ENCODE measurements at regions not wholly inside any gene's neighbourhood (a gene's known extent, or its start where the extent isn't known, plus 50 kb on each side); places are given as distances from the start of the nearest gene placed in this dataset.

DNA sequence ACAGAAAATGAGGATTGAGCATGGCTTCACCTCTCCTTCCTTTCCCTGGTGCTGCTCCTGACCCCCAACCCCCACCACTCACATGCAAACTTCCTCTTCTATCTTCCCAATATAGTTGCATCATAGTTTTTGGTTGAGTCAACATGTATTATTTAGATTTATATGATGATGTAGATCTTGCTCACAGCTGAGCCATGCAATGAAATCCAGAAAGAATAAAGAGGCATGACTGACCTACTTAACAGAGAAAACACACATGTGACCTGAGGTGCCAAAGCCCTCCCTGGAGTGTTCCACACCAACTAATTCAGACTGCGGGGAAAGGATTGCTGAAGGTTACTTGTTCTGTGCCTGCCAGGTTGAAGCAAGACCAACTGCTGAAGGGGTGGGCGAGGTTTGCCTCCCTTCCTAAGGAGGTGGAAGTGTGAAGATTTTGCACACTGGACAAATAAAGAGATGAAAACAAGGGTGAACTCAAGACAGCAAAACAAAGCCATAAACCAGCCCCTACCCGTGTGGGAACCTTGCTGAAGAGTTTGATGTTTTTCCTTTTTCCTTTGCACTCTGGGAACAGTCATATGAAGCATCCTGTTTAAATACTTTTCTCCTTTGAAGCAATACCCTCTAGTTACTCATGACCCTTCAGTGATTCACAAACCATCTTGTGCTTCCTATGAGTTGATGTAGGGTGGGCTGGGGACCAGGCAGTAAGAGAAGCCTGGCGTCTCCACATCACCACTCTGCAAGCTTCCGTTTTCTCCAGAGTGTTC, 155.2 kb upstream of the UBE2E1 start:
- no peak overlapping the region for H3K4me3 ChIP-seq
- 70 to 77% methylated on average over 5 of the region's 5 CpGs for WGBS, 2 donors
- DNase-seq (no peak), ATAC-seq (no peak)
- peaks cover 11% of the 10 kb centered on the region for H3K4me1 ChIP-seq
- no peaks in the 10 kb centered on the region for H3K9me3 ChIP-seq
- H3K36me3 ChIP-seq (replicated peaks in 1 of 2; ENCODE audit: insufficient read depth in 1 of 2, low read depth in 2 of 2), result no peaks in the 10 kb centered on the region
- TF ChIP-seq POLR2A (IDR thresholded peaks at IDR 0.05) (no peak), CTCF (IDR thresholded peaks at IDR 0.05) (no peak)
- intact Hi-C loops (cut with DNase I), result no loop called here
- H3K27me3 ChIP-seq, result no peaks in the 10 kb centered on the region
- no peak overlapping the region for H3K27ac ChIP-seq

GRCh38 chr3:23653647-23654525, 151.9 kb upstream of the UBE2E1 start:
- intact Hi-C loops (cut with DNase I), result no loop called here
- DNase-seq, result no peak
- H3K9me3 ChIP-seq, result no peaks in the 10 kb centered on the region
- no peak overlapping the region for H3K27ac ChIP-seq
- H3K27me3 ChIP-seq, result no peaks in the 10 kb centered on the region
- WGBS, 2 donors, result 66 to 73% methylated on average over 9 of the region's 9 CpGs
- no peak for ATAC-seq
- H3K36me3 ChIP-seq (replicated peaks in 1 of 2; ENCODE audit: insufficient read depth in 1 of 2, low read depth in 2 of 2), result no peaks in the 10 kb centered on the region
- H3K4me1 ChIP-seq, result peaks cover 6% of the 10 kb centered on the region
- no peak for TF ChIP-seq CTCF (IDR thresholded peaks at IDR 0.05)
- no peak for TF ChIP-seq POLR2A (IDR thresholded peaks at IDR 0.05)
- no peak overlapping the region for H3K4me3 ChIP-seq

- H3K9me3 ChIP-seq, result no peaks in the 10 kb centered on the region
- H3K4me1 ChIP-seq, result no peaks in the 10 kb centered on the region
- DNase-seq, result peak in 1 of 4 donors; percentile 23
- intact Hi-C loops (cut with DNase I), result no loop called here
- no peak overlapping the region for H3K27ac ChIP-seq
- 57 to 66% methylated on average over 3 of the region's 3 CpGs for WGBS, 2 donors
- H3K36me3 ChIP-seq (replicated peaks in 1 of 2; ENCODE audit: insufficient read depth in 1 of 2, low read depth in 2 of 2), result no peaks in the 10 kb centered on the region
- TF ChIP-seq POLR2A (IDR thresholded peaks at IDR 0.05) (no peak), CTCF (IDR thresholded peaks at IDR 0.05) (no peak)
- ATAC-seq, result no peak
- no peak overlapping the region for H3K4me3 ChIP-seq
- no peaks in the 10 kb centered on the region for H3K27me3 ChIP-seq
These were observed 151.2 kb upstream of the UBE2E1 start for GRCh38 chr3:23654571-23654970.

DNA sequence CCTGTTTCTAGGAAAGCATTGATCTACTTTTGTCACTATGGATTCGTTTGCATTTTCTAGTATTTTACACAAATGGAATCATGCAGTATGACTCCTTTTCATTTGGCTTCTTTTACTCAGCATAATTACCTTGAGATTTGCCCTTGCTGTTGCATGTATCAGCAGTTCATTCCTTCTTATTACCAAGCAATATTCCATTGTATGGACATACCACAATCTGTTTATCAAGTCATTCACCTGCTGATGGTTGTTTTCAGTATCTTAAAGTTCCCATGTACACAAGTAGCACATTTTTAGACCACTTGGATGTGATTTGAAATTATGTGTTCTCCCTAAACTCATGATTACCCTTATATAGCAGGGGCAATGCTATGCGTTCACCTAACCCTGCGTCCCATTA, 150.0 kb upstream of the UBE2E1 start:
- H3K27ac ChIP-seq, result no peak overlapping the region
- H3K4me3 ChIP-seq, result no peak overlapping the region
- H3K4me1 ChIP-seq, result no peaks in the 10 kb centered on the region
- 83 to 87% methylated on average over 3 of the region's 3 CpGs for WGBS, 2 donors
- H3K27me3 ChIP-seq, result no peaks in the 10 kb centered on the region
- no peaks in the 10 kb centered on the region for H3K36me3 ChIP-seq (replicated peaks in 1 of 2; ENCODE audit: insufficient read depth in 1 of 2, low read depth in 2 of 2)
- intact Hi-C loops (cut with DNase I), result no loop called here
- ATAC-seq, result no peak
- no peak for DNase-seq
- no peak for TF ChIP-seq CTCF (IDR thresholded peaks at IDR 0.05)
- no peak for TF ChIP-seq POLR2A (IDR thresholded peaks at IDR 0.05)
- H3K9me3 ChIP-seq, result no peaks in the 10 kb centered on the region
